ENCODE measurements at regions not wholly inside any gene's neighbourhood (a gene's known extent, or its start where the extent isn't known, plus 50 kb on each side); places are given as distances from the start of the nearest gene placed in this dataset.

GRCh38 chr4:135941671-135942070 lies 1590.6 kb downstream of the PCDH18 start:
- TF ChIP-seq CTCF (IDR thresholded peaks at IDR 0.05; ENCODE audit: insufficient read depth, low read length) (no peak), POLR2AphosphoS5 (IDR thresholded peaks at IDR 0.05; ENCODE audit: low read depth) (no peak), REST (IDR thresholded peaks at IDR 0.05; ENCODE audit: insufficient replicate concordance, low read depth) (no peak), SPI1 (IDR thresholded peaks at IDR 0.05; ENCODE audit: borderline replicate concordance, low read depth) (no peak), GABPA (IDR thresholded peaks at IDR 0.05; ENCODE audit: low read depth) (no peak)

Measured in HL-60 (cell line).